HepG2 (cell line): ENCODE measurements at regions not wholly inside any gene's neighbourhood (a gene's known extent, or its start where the extent isn't known, plus 50 kb on each side); places are given as distances from the start of the nearest gene placed in this dataset.

ENCODE experiments used
- ELF1 ChIP-seq: sonication (generic); formaldehyde crosslinking; IDR thresholded peaks from 2 replicates; pipeline ENCODE4 v1.4.0; 2020; ENCODE audit warnings: missing genetic modification reagents
- ERF ChIP-seq: IDR thresholded peaks from 2 replicates; pipeline ENCODE4 v1.6.1; 2018; ENCODE audit warnings: missing biosample characterization, missing genetic modification reagents
- FOXO1 ChIP-seq: sonication (generic); formaldehyde crosslinking; IDR thresholded peaks from 2 replicates; pipeline ENCODE4 v1.4.0; 2020; ENCODE audit warnings: missing genetic modification reagents
- HIVEP1 ChIP-seq: sonication (generic); formaldehyde crosslinking; IDR thresholded peaks from 2 replicates; pipeline ENCODE4 v1.4.0; 2020; ENCODE audit warnings: mild to moderate bottlenecking, missing genetic modification reagents
- IRF2 ChIP-seq: IDR thresholded peaks from 2 replicates; pipeline ENCODE4 v1.6.1; 2018; ENCODE audit warnings: missing genetic modification reagents, missing compliant biosample characterization
- MAF1 ChIP-seq: sonication (generic); formaldehyde crosslinking; IDR thresholded peaks from 2 replicates; pipeline ENCODE4 v1.5.0; 2020; ENCODE audit warnings: missing genetic modification reagents, borderline replicate concordance
- MAX ChIP-seq: IDR thresholded peaks from 2 replicates; pipeline ENCODE4 v1.6.1; 2012; ENCODE audit warnings: inconsistent platforms
- PREB ChIP-seq: sonication (generic); formaldehyde crosslinking; IDR thresholded peaks from 2 replicates; pipeline ENCODE4 v1.4.0; 2020; ENCODE audit warnings: missing genetic modification reagents
- RFX5 ChIP-seq: IDR thresholded peaks from 2 replicates; pipeline ENCODE4 v1.6.1; 2011; ENCODE audit warnings: low read depth, low read length, improper control_type of control experiment
- SALL1 ChIP-seq: sonication (generic); formaldehyde crosslinking; IDR thresholded peaks from 2 replicates; pipeline ENCODE4 v1.8.0; 2022; ENCODE audit warnings: mild to moderate bottlenecking, missing genetic modification reagents
- SNAPC2 ChIP-seq: sonication (generic); formaldehyde crosslinking; IDR thresholded peaks from 2 replicates; pipeline ENCODE4 v1.8.1; 2022; ENCODE audit warnings: mild to moderate bottlenecking, missing genetic modification reagents
- SP4 ChIP-seq: sonication (generic); formaldehyde crosslinking; IDR thresholded peaks from 2 replicates; pipeline ENCODE4 v1.8.1; 2023; ENCODE audit warnings: mild to moderate bottlenecking, missing genetic modification reagents
- SRSF1 ChIP-seq: fragments of 200-400 bp; formaldehyde crosslinking; optimal IDR thresholded peaks from 2 replicates; pipeline ENCODE3; 2017; ENCODE audit warnings: mild to moderate bottlenecking, low read depth, low read length, moderate library complexity
- UBTF ChIP-seq: sonication (generic); formaldehyde crosslinking; IDR thresholded peaks from 2 replicates; pipeline ENCODE4 v1.4.0; 2020; ENCODE audit warnings: mild to moderate bottlenecking, missing genetic modification reagents
- USF2 ChIP-seq, 2 experiments: sonication (generic) in 1 of 2; formaldehyde crosslinking in 1 of 2; IDR thresholded peaks; 2 replicates each; pipeline versions ENCODE4 v1.5.1 to v1.6.1; 2011 to 2020; ENCODE audit warnings: borderline replicate concordance in 1 of 2, low read depth in 1 of 2, low read length in 1 of 2, mild to moderate bottlenecking in 1 of 2, missing genetic modification reagents in 1 of 2, moderate library complexity in 1 of 2
- ZBTB8A ChIP-seq: sonication (generic); formaldehyde crosslinking; IDR thresholded peaks from 2 replicates; pipeline ENCODE4 v1.4.0; 2020; ENCODE audit warnings: mild to moderate bottlenecking, low read depth, missing genetic modification reagents, borderline replicate concordance
- ZNF138 ChIP-seq: sonication (generic); formaldehyde crosslinking; IDR thresholded peaks from 2 replicates; pipeline ENCODE4 v1.5.0; 2020; ENCODE audit warnings: mild to moderate bottlenecking, low read depth, missing genetic modification reagents
- ZNF225 ChIP-seq: sonication (generic); formaldehyde crosslinking; IDR thresholded peaks from 2 replicates; pipeline ENCODE4 v1.4.0; 2020; ENCODE audit warnings: mild to moderate bottlenecking, missing genetic modification reagents
- ZNF280B ChIP-seq: sonication (generic); formaldehyde crosslinking; IDR thresholded peaks from 2 replicates; pipeline ENCODE4 v1.5.0; 2020; ENCODE audit warnings: missing genetic modification reagents, mild to moderate bottlenecking, borderline replicate concordance
- ZNF431 ChIP-seq: sonication (generic); formaldehyde crosslinking; IDR thresholded peaks from 2 replicates; pipeline ENCODE4 v1.9.0; 2022; ENCODE audit warnings: missing genetic modification reagents, low read depth, mild to moderate bottlenecking, borderline replicate concordance
- ZNF446 ChIP-seq: sonication (generic); formaldehyde crosslinking; IDR thresholded peaks from 2 replicates; pipeline ENCODE4 v1.5.0; 2020; ENCODE audit warnings: mild to moderate bottlenecking, missing genetic modification reagents
- ZNF839 ChIP-seq: sonication (generic); formaldehyde crosslinking; IDR thresholded peaks from 2 replicates; pipeline ENCODE4 v1.4.0; 2020; ENCODE audit warnings: missing genetic modification reagents, mild to moderate bottlenecking, borderline replicate concordance

- TF ChIP-seq USF2 (IDR thresholded peaks at IDR 0.05; ENCODE audit: low read depth, low read length) (no peak), USF2 (CRISPR knock-in tag; IDR thresholded peaks at IDR 0.05; ENCODE audit: borderline replicate concordance) (no peak), MAX (no peak), UBTF (CRISPR knock-in tag) (peak; percentile 36; the same call in 1 of the 2 replicates), ZNF280B (CRISPR knock-in tag) (no peak), SNAPC2 (0 out of 2 replicates have a peak, but pooled peaks have one; percentile 43), ZNF225 (no peak), ELF1 (0 out of 2 replicates have a peak, but pooled peaks have one; percentile 17), ZNF431 (CRISPR knock-in tag) (no peak), SRSF1 (no peak), ZNF446 (CRISPR knock-in tag) (no peak), ERF (peak; percentile 31; the same call in 1 of the 2 replicates), HIVEP1 (CRISPR knock-in tag) (no peak), ZNF839 (CRISPR knock-in tag) (peak; percentile 50; the same call in 1 of the 2 replicates), SALL1 (CRISPR knock-in tag) (peak; percentile 27; the same call in 1 of the 2 replicates), SP4 (no peak), RFX5 (no peak), MAF1 (no peak), IRF2 (CRISPR knock-in tag) (0 out of 2 replicates have a peak, but pooled peaks have one; percentile 27), ZBTB8A (no peak), ZNF138 (CRISPR knock-in tag) (no peak), FOXO1 (CRISPR knock-in tag) (no peak), PREB (CRISPR knock-in tag) (no peak)
Observed at GRCh38 chr2:8544786-8545694, 136.8 kb upstream of the ID2 start (continued).
